HepG2 (cell line): ENCODE measurements at regions not wholly inside any gene's neighbourhood (a gene's known extent, or its start where the extent isn't known, plus 50 kb on each side); places are given as distances from the start of the nearest gene placed in this dataset.
"Not testable (repeated sequence)": the region's sequence is repeated elsewhere in the genome, so short reads cannot be mapped to it uniquely, and the experiment has no call there.

Experiments used
- ATAC-seq: fragments of 200-7000 bp; cut with Tn5 transposase; 3 replicates; pipeline ENCODE4 v1.9.1; 2020; ENCODE audit warnings: mild to moderate bottlenecking, moderate library complexity
- BruUV-seq: library from RNA; stranded (reverse); fragments of 400-500 nt; replicated peaks from 2 replicates; lab custom pipeline; 2021; lab: Mats Ljungman, UMichigan
- CTCF ChIA-PET: fragments of 300-600 bp; formaldehyde crosslinking; extraction: SDS; loops from one replicate; lab custom pipeline; 2021; ENCODE audit warnings: low total read pairs, inconsistent platforms, low intra/inter-chr PET ratio; lab: Yijun Ruan, JAX
- POLR2A ChIA-PET: fragments of 350-600 bp; sonication (Branson Sonifier 250); formaldehyde crosslinking; loops from one replicate; lab custom pipeline; 2020; ENCODE audit warnings: antibody characterized with exemption, inconsistent platforms; lab: Yijun Ruan, JAX
- DNase-seq: peaks from one replicate; pipeline ENCODE4 v3.0.0-alpha.2; 2015; ENCODE audit warnings: low spot score
- FAIRE-seq: peaks from 3 replicates; lab custom pipeline; 2011; peaks lifted over from hg19 to GRCh38; lab: Jason Lieb, UNC
- H2AFZ ChIP-seq: one replicate; pipeline ENCODE4 v1.6.1; 2011; ENCODE audit warnings: low read length, inconsistent platforms
- H3K27ac ChIP-seq: fragments of 300-600 bp; 3 replicates; pipeline ENCODE4 v1.8.0; 2011; ENCODE audit warnings: mixed run types, mild to moderate bottlenecking, mixed read lengths, low read length, inconsistent platforms; ENCODE audit not compliant: insufficient read depth; ENCODE audit errors: extremely low read length
- H3K27me3 ChIP-seq, 2 experiments: fragments of 200-600 bp in 1 of 2; 2 replicates in 1 of 2; 3 replicates in 1 of 2; pipeline versions ENCODE4 v1.6.0 to v1.8.0; 2011; ENCODE audit warnings: low read length in 2 of 2, mild to moderate bottlenecking in 2 of 2, moderate library complexity in 2 of 2, inconsistent platforms in 1 of 2; ENCODE audit not compliant: insufficient read depth in 2 of 2, control insufficient read depth in 1 of 2
- H3K36me3 ChIP-seq, 2 experiments: fragments of 200-600 bp in 1 of 2; replicated peaks in 1 of 2; 2 replicates in 1 of 2; 3 replicates in 1 of 2; pipeline versions ENCODE4 v1.5.1 to v1.8.0; 2011; ENCODE audit warnings: low read length in 2 of 2, inconsistent platforms in 1 of 2; ENCODE audit not compliant: insufficient read depth in 2 of 2, control insufficient read depth in 1 of 2
- H3K4me1 ChIP-seq: 2 replicates; pipeline ENCODE4 v1.5.1; 2012; ENCODE audit warnings: low read length, inconsistent platforms; ENCODE audit not compliant: insufficient read depth
- H3K4me2 ChIP-seq: 2 replicates; pipeline ENCODE4 v1.6.0; 2011; ENCODE audit warnings: low read depth, low read length, inconsistent platforms
- H3K4me3 ChIP-seq, 3 experiments: fragments of 200-600 bp in 1 of 3; sonication (generic), shearing (Covaris generic) in 1 of 3; replicated peaks in 1 of 3; 2 replicates each; pipeline ENCODE4 v1.5.1; 2011 to 2016; ENCODE audit warnings: low read length in 3 of 3, inconsistent platforms in 2 of 3, low read depth in 2 of 3, mild to moderate bottlenecking in 2 of 3, control low read depth in 1 of 3, mixed read lengths in 1 of 3; ENCODE audit not compliant: insufficient read depth in 1 of 3
- H3K79me2 ChIP-seq: one replicate; pipeline ENCODE4 v1.6.1; 2011; ENCODE audit warnings: low read length, inconsistent platforms; ENCODE audit not compliant: insufficient read depth
- H3K9ac ChIP-seq: 2 replicates; pipeline ENCODE4 v1.6.0; 2011; ENCODE audit warnings: mild to moderate bottlenecking, low read depth, low read length, inconsistent platforms; ENCODE audit not compliant: insufficient read depth
- H3K9me3 ChIP-seq: 2 replicates; pipeline ENCODE4 v1.5.1; 2012; ENCODE audit warnings: mild to moderate bottlenecking, low read length
- H4K20me1 ChIP-seq: 2 replicates; pipeline ENCODE4 v1.6.0; 2011; ENCODE audit warnings: inconsistent platforms, mild to moderate bottlenecking, low read length, moderate library complexity; ENCODE audit not compliant: insufficient read depth
- ATF4 ChIP-seq, 2 experiments: fragments of 450-650 bp in 1 of 2; sonication (generic) in 1 of 2; formaldehyde crosslinking; IDR thresholded peaks; 2 replicates each; pipeline versions ENCODE4 v1.5.0 to v1.8.0; 2020 to 2022; ENCODE audit warnings: mild to moderate bottlenecking in 1 of 2, missing genetic modification reagents in 1 of 2
- BRD4 ChIP-seq: sonication (generic); formaldehyde crosslinking; IDR thresholded peaks from 2 replicates; pipeline ENCODE4 v1.4.0; 2020; ENCODE audit warnings: missing genetic modification reagents
- BRF2 ChIP-seq: sonication (generic); formaldehyde crosslinking; IDR thresholded peaks from 2 replicates; pipeline ENCODE4 v1.8.1; 2022; ENCODE audit warnings: mild to moderate bottlenecking, missing genetic modification reagents
- FOXC1 ChIP-seq: sonication (generic); formaldehyde crosslinking; IDR thresholded peaks from 2 replicates; pipeline ENCODE4 v1.8.0; 2022; ENCODE audit warnings: mild to moderate bottlenecking, missing genetic modification reagents, borderline replicate concordance
- NBN ChIP-seq: fragments of 450-650 bp; conservative IDR thresholded peaks from 2 replicates; pipeline ENCODE4 v1.6.1; 2017
- RCOR2 ChIP-seq: IDR thresholded peaks from 2 replicates; pipeline ENCODE4 v1.6.1; 2016; ENCODE audit warnings: missing biosample characterization, missing genetic modification reagents
- RFXAP ChIP-seq: sonication (generic); formaldehyde crosslinking; IDR thresholded peaks from 2 replicates; pipeline ENCODE4 v1.4.0; 2020; ENCODE audit warnings: missing genetic modification reagents, borderline replicate concordance
- THAP8 ChIP-seq: sonication (generic); formaldehyde crosslinking; IDR thresholded peaks from 2 replicates; pipeline ENCODE4 v1.5.1; 2020; ENCODE audit warnings: missing genetic modification reagents, mild to moderate bottlenecking, borderline replicate concordance
- XRCC5 ChIP-seq: fragments of 200-400 bp; formaldehyde crosslinking; optimal IDR thresholded peaks from 2 replicates; pipeline ENCODE3; 2017; ENCODE audit warnings: mild to moderate bottlenecking, low read length
- ZFP37 ChIP-seq: sonication (generic); formaldehyde crosslinking; IDR thresholded peaks from 2 replicates; pipeline ENCODE4 v1.4.0; 2020; ENCODE audit warnings: missing genetic modification reagents, borderline replicate concordance
- ZFP91 ChIP-seq: sonication (generic); formaldehyde crosslinking; IDR thresholded peaks from 2 replicates; pipeline ENCODE4 v1.9.0; 2022; ENCODE audit warnings: missing genetic modification reagents, mild to moderate bottlenecking, borderline replicate concordance
- ZNF460 ChIP-seq: sonication (generic); formaldehyde crosslinking; IDR thresholded peaks from 2 replicates; pipeline ENCODE4 v1.5.1; 2020; ENCODE audit warnings: missing genetic modification reagents, mild to moderate bottlenecking, borderline replicate concordance
- ZNF713 ChIP-seq: sonication (generic); formaldehyde crosslinking; IDR thresholded peaks from 2 replicates; pipeline ENCODE4 v1.4.0; 2020; ENCODE audit warnings: mild to moderate bottlenecking, missing genetic modification reagents
- WGBS: methylation state at CpG from one replicate; pipeline ENCODE4 v1.1.6; 2017; ENCODE audit warnings: low lambda C conversion rate; 5-methylcytosine and 5-hydroxymethylcytosine counted together
- in situ Hi-C: cut with HindIII; loops from 2 replicates; pipeline ENCODE4 v1.10.0; 2017; ENCODE audit warnings: low pct_unique_long_range_greater_than_20kb; ENCODE audit not compliant: extremely low pct_ligation_motif_present
- intact Hi-C: fragments of 100-400 bp; cut with micrococcal nuclease; formaldehyde crosslinking; loops from one replicate; pipeline ENCODE4 v1.10.0; 2022; ENCODE audit not compliant: unreplicated experiment

GRCh38 chr2:116820986-116821385 lies 993.5 kb upstream of the DDX18 start:
- in situ Hi-C loops (no loop called here), intact Hi-C loops (no loop called here)
- DNase-seq (no peak), FAIRE-seq (no peak), ATAC-seq (no peak)
- no peak overlapping the region for H2AFZ ChIP-seq
- no TSS peak for BruUV-seq
- ChIA-PET CTCF (no interaction called here), POLR2A (no interaction called here)
- H3K79me2 ChIP-seq = no peaks in the 10 kb centered on the region
- no peak overlapping the region for H3K4me2 ChIP-seq
- no peaks in the 10 kb centered on the region for H4K20me1 ChIP-seq
- 0% methylated on average over 1 of the region's 1 CpG for whole genome bisulfite sequencing
- H3K4me3 ChIP-seq = no peak overlapping the region
- no peak overlapping the region for H3K9ac ChIP-seq
- H3K4me1 ChIP-seq = no peaks in the 10 kb centered on the region
- no peaks in the 10 kb centered on the region for H3K36me3 ChIP-seq
- H3K27me3 ChIP-seq = no peaks in the 10 kb centered on the region
- peaks cover 83% of the 10 kb centered on the region for H3K9me3 ChIP-seq
- H3K27ac ChIP-seq = no peak overlapping the region
- TF ChIP-seq RCOR2 (CRISPR knock-in tag) (no peak), FOXC1 (no peak), BRF2 (CRISPR knock-in tag) (no peak), NBN (no peak), ZFP91 (CRISPR knock-in tag) (no peak), ZFP37 (CRISPR knock-in tag) (no peak), RFXAP (CRISPR knock-in tag) (no peak), THAP8 (CRISPR knock-in tag) (no peak), ATF4 (CRISPR knock-in tag; IDR thresholded peaks at IDR 0.05) (no peak), ZNF713 (CRISPR knock-in tag) (no peak), BRD4 (CRISPR knock-in tag) (no peak), XRCC5 (no peak), ZNF460 (CRISPR knock-in tag) (no peak)

- POLR2A ChIA-PET, H3K4me1 ChIP-seq, H3K4me3 ChIP-seq, ATAC-seq, H3K27me3 ChIP-seq, H3K4me2 ChIP-seq, H3K27ac ChIP-seq, H4K20me1 ChIP-seq, H2AFZ ChIP-seq, DNase-seq, H3K36me3 ChIP-seq, H3K79me2 ChIP-seq, CTCF ChIA-PET, in situ Hi-C loops, FAIRE-seq, intact Hi-C loops, BruUV-seq, H3K9ac ChIP-seq: not testable (repeated sequence)
- H3K9me3 ChIP-seq = peaks cover 77% of the 10 kb centered on the region
- WGBS = 90% methylated on average over 16 of the region's 16 CpGs
These were observed 984.9 kb upstream of the DDX18 start for GRCh38 chr2:116829543-116829942.
